OCI-LY3 (cell line): ENCODE measurements at regions not wholly inside any gene's neighbourhood (a gene's known extent, or its start where the extent isn't known, plus 50 kb on each side); places are given as distances from the start of the nearest gene placed in this dataset.
"Not testable (repeated sequence)": the region's sequence is repeated elsewhere in the genome, so short reads cannot be mapped to it uniquely, and the experiment has no call there.

ENCODE experiments used
- CTCF ChIP-seq: fragments of 200-600, 300-600 bp; sonication (generic); IDR thresholded peaks from 2 replicates; pipeline ENCODE4 v1.5.1; 2014; ENCODE audit warnings: antibody characterized with exemption, low read length, low read depth
- EZH2phosphoT487 ChIP-seq: fragments of 200-600 bp; shearing (Covaris generic); IDR thresholded peaks from 2 replicates; pipeline ENCODE4 v1.6.1; 2018; ENCODE audit warnings: antibody characterized with exemption, mixed run types, low read depth

GRCh38 chr18:63050667-63051395 lies 268.7 kb downstream of the BCL2 start:
- not testable (repeated sequence) for TF ChIP-seq CTCF, EZH2phosphoT487
